HS-5 (cell line): ENCODE measurements at regions not wholly inside any gene's neighbourhood (a gene's known extent, or its start where the extent isn't known, plus 50 kb on each side); places are given as distances from the start of the nearest gene placed in this dataset.

Experiments used
- DNase-seq: peaks from one replicate; pipeline ENCODE4 v3.0.0-alpha.2; 2012; ENCODE audit warnings: low read depth

GRCh38 chr12:16685107-16685506, 79.1 kb upstream of the LMO3 start:
- DNase-seq, result no peak

- DNase-seq, result no peak
These were observed 75.2 kb upstream of the LMO3 start for GRCh38 chr12:16681196-16681595.

GRCh38 chr12:16675438-16675837, 69.5 kb upstream of the LMO3 start:
- DNase-seq, result no peak

- no peak for DNase-seq
These were observed 68.9 kb upstream of the LMO3 start for GRCh38 chr12:16674885-16675284.

- DNase-seq, result peak; percentile 49
These were observed 64.6 kb upstream of the LMO3 start for GRCh38 chr12:16670456-16671050.

GRCh38 chr12:16669756-16670155, 63.8 kb upstream of the LMO3 start:
- no peak for DNase-seq

- DNase-seq, result no peak
These were observed 62.2 kb upstream of the LMO3 start for GRCh38 chr12:16668198-16668597.

- no peak for DNase-seq
These were observed 52.7 kb upstream of the LMO3 start for GRCh38 chr12:16658699-16659098.
